ENCODE measurements at regions not wholly inside any gene's neighbourhood (a gene's known extent, or its start where the extent isn't known, plus 50 kb on each side); places are given as distances from the start of the nearest gene placed in this dataset.

DNA sequence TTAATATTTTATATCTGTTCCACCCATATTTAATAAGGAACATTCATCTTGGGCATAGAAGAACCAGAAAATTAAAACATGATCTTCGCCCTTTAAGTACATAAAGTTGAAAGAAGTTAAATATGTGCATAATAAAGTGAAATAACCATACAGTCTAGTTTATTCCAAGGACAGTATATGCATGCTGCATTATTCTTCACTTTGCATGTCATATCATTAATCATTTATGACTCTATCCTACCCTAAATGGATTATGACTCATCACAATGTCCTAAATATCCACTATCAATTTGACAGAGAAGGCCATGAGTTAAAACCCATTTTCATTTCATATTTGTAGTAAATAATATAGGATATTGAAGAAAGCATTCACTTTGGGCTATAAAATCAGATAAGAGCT is 576.5 kb upstream of the GNPDA2 start:
- TF ChIP-seq CTCF (IDR thresholded peaks at IDR 0.05; ENCODE audit: borderline replicate concordance, insufficient read depth, low read depth, low read length) = no peak

GRCh38 chr4:45294464-45294863 is 568.1 kb upstream of the GNPDA2 start:
- TF ChIP-seq CTCF (IDR thresholded peaks at IDR 0.05; ENCODE audit: borderline replicate concordance, insufficient read depth, low read depth, low read length) = no peak
- H3K4me3 ChIP-seq (ENCODE audit: low read depth, low read length) = no peak overlapping the region

More for the DNA sequence above, 576.5 kb upstream of the GNPDA2 start:
- no peak overlapping the region for H3K4me3 ChIP-seq (ENCODE audit: low read depth, low read length)

DNA sequence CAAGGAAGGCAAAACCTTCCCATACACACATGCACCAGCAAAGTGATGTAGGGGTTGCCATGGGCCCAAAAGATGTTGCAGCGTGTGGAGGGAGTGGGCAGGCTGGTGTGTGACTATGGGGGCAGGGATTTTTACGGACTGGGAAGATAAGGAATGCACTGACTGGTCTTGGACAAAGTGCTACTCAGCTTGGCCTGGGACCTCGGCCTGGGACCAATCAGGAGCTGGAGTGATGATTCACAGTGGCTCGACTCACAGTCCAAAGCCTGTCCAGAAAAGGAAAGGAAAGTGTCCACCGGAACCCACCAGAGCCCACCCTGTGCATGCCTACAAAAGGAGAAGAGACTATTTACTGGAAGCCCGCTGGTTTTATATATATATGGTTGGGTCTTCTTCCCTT is 567.0 kb upstream of the GNPDA2 start:
- no peak for TF ChIP-seq CTCF (IDR thresholded peaks at IDR 0.05; ENCODE audit: borderline replicate concordance, insufficient read depth, low read depth, low read length)
- H3K4me3 ChIP-seq (ENCODE audit: low read depth, low read length) = no peak overlapping the region

- no peak overlapping the region for H3K4me3 ChIP-seq (ENCODE audit: low read depth, low read length)
- no peak for TF ChIP-seq CTCF (IDR thresholded peaks at IDR 0.05; ENCODE audit: borderline replicate concordance, insufficient read depth, low read depth, low read length)
Observed at GRCh38 chr4:45292844-45293243, 566.5 kb upstream of the GNPDA2 start.

DNA sequence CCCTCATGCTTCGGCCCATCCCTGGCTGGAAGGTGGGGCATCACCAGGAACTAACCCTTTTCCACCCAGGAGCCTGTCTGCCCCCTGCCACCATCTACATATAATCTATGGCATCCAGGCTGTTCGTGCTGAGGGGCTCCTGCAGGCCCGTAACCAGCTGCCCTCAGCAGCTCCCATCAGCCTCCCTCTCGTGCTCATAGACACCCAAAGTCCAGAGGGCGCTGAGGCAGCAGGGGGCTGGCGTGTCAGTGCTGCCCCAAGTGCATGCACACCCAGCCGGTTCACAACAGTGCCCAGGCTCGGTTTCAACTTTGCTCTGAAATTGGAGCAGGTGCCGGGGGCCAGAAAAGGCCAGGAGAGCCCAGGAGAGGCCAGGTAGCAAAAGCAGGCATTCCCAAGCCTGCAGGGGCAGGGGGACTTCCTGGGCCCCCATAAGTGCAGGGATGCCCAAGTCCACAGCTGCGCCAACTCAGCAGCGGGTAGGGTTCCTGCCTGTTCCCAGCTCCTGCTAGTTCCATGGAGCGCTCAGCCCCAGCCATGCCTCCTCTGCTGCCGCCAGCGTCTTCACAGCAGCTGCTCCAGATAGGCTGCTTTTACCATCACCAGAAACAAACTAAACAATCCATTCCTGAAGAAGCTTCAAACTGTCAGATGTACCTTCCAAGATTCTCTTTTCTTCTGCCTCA is 558.2 kb upstream of the GNPDA2 start:
- TF ChIP-seq CTCF (IDR thresholded peaks at IDR 0.05; ENCODE audit: borderline replicate concordance, insufficient read depth, low read depth, low read length) = no peak
- no peak overlapping the region for H3K4me3 ChIP-seq (ENCODE audit: low read depth, low read length)

GRCh38 chr4:45283352-45283751 is 557.0 kb upstream of the GNPDA2 start:
- H3K4me3 ChIP-seq (ENCODE audit: low read depth, low read length) = no peak overlapping the region
- TF ChIP-seq CTCF (IDR thresholded peaks at IDR 0.05; ENCODE audit: borderline replicate concordance, insufficient read depth, low read depth, low read length) = no peak

DNA sequence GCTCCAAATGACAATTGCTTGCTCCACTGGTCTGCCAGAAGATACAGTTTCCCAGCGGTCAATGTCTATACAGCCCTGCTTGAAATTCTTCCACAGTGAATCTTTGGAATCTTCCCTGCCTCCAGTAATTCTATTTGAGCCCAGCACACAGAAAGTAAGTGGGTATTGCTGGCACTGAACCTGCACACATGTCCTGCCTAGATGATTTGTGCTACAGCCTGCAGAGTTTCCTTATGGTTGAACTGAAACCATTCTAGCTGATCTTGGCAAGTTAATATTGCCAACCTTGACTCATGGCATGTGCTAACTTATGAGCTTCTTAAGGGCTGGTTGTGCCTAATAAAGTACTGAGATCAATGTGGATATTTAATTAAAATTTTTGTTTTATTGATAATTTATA is 553.8 kb upstream of the GNPDA2 start:
- TF ChIP-seq CTCF (IDR thresholded peaks at IDR 0.05; ENCODE audit: borderline replicate concordance, insufficient read depth, low read depth, low read length) = no peak

More for the DNA sequence above, 553.8 kb upstream of the GNPDA2 start:
- H3K4me3 ChIP-seq (ENCODE audit: low read depth, low read length) = no peak overlapping the region
